IMR-90 (cell line): ENCODE measurements at regions not wholly inside any gene's neighbourhood (a gene's known extent, or its start where the extent isn't known, plus 50 kb on each side); places are given as distances from the start of the nearest gene placed in this dataset.

ENCODE experiments used
- ATAC-seq: fragments of 200-7000 bp; cut with Tn5 transposase; 2 replicates; pipeline ENCODE4 v1.9.1; 2020; ENCODE audit warnings: low read depth, mild to moderate bottlenecking, moderate library complexity
- BruUV-seq: library from RNA; stranded (reverse); fragments of 400-500 nt; replicated peaks from 2 replicates; lab custom pipeline; 2021; lab: Mats Ljungman, UMichigan
- CTCF ChIA-PET: fragments of 300-600 bp; formaldehyde crosslinking; extraction: SDS; loops from one replicate; lab custom pipeline; 2021; ENCODE audit warnings: antibody characterized with exemption; lab: Yijun Ruan, JAX
- POLR2A ChIA-PET: fragments of 300-600 bp; sonication (Branson Sonifier 250); formaldehyde crosslinking; loops from one replicate; lab custom pipeline; 2022; ENCODE audit warnings: antibody characterized with exemption; ENCODE audit not compliant: unreplicated experiment; lab: Charles Lee
- DNase-seq: peaks from one replicate; pipeline ENCODE4 v3.0.0; 2013
- H2AFZ ChIP-seq: replicated peaks from 2 replicates; pipeline ENCODE3; 2013; ENCODE audit warnings: low read length, mild to moderate bottlenecking; ENCODE audit not compliant: poor library complexity
- H2AK5ac ChIP-seq: 2 replicates; pipeline ENCODE4 v1.6.1; 2013; ENCODE audit warnings: low read depth, low read length, inconsistent platforms
- H2AK9ac ChIP-seq: replicated peaks from 2 replicates; pipeline ENCODE3; 2013; ENCODE audit warnings: mild to moderate bottlenecking, low read depth, low read length, moderate library complexity; ENCODE audit not compliant: poor library complexity
- H2BK120ac ChIP-seq: 2 replicates; pipeline ENCODE4 v1.6.1; 2013; ENCODE audit warnings: low read depth, low read length, inconsistent platforms
- H2BK15ac ChIP-seq: 3 replicates; pipeline ENCODE4 v1.6.1; 2013; ENCODE audit warnings: low read depth, low read length, inconsistent platforms
- H2BK20ac ChIP-seq: 2 replicates; pipeline ENCODE4 v1.6.1; 2013; ENCODE audit warnings: low read depth, mild to moderate bottlenecking, inconsistent platforms, low read length, moderate library complexity
- H2BK5ac ChIP-seq: 2 replicates; pipeline ENCODE4 v1.6.1; 2013; ENCODE audit warnings: mild to moderate bottlenecking, low read depth, low read length, inconsistent platforms; ENCODE audit not compliant: poor library complexity, severe bottlenecking
- H3K14ac ChIP-seq: replicated peaks from 2 replicates; pipeline ENCODE4 v1.6.1; 2013; ENCODE audit warnings: low read depth, low read length, inconsistent platforms
- H3K18ac ChIP-seq: 2 replicates; pipeline ENCODE4 v1.6.1; 2013; ENCODE audit warnings: low read depth, low read length, control low read depth
- H3K23ac ChIP-seq: 2 replicates; pipeline ENCODE4 v1.6.1; 2013; ENCODE audit warnings: low read depth, low read length, inconsistent platforms
- H3K27ac ChIP-seq: 2 replicates; pipeline ENCODE4 v1.5.1; 2013; ENCODE audit warnings: mild to moderate bottlenecking, control low read depth, low read length; ENCODE audit not compliant: insufficient read depth
- H3K27me3 ChIP-seq: 2 replicates; pipeline ENCODE4 v1.6.1; 2013; ENCODE audit warnings: low read length; ENCODE audit not compliant: control insufficient read depth, insufficient read depth
- H3K36me3 ChIP-seq: 2 replicates; pipeline ENCODE4 v1.6.1; 2013; ENCODE audit warnings: low read length, mixed read lengths; ENCODE audit not compliant: control insufficient read depth, insufficient read depth
- H3K4ac ChIP-seq: 2 replicates; pipeline ENCODE4 v1.6.1; 2013; ENCODE audit warnings: low read depth, low read length, inconsistent platforms
- H3K4me1 ChIP-seq: 2 replicates; pipeline ENCODE4 v1.6.1; 2013; ENCODE audit warnings: low read length, mixed read lengths; ENCODE audit not compliant: control insufficient read depth, insufficient read depth
- H3K4me2 ChIP-seq: 2 replicates; pipeline ENCODE4 v1.6.1; 2013; ENCODE audit warnings: low read depth, mild to moderate bottlenecking, control low read depth, low read length, moderate library complexity
- H3K4me3 ChIP-seq: 2 replicates; pipeline ENCODE4 v1.5.1; 2013; ENCODE audit warnings: low read depth, mild to moderate bottlenecking, control low read depth, low read length, moderate library complexity; ENCODE audit not compliant: insufficient read depth
- H3K56ac ChIP-seq: 2 replicates; pipeline ENCODE4 v1.6.1; 2013; ENCODE audit warnings: low read length, inconsistent platforms; ENCODE audit not compliant: insufficient read depth; ENCODE audit errors: extremely low read depth
- H3K79me1 ChIP-seq, 2 experiments: 2 replicates each; pipeline ENCODE4 v1.6.1; 2013; ENCODE audit warnings: low read length in 2 of 2, inconsistent platforms in 1 of 2, low read depth in 1 of 2
- H3K9ac ChIP-seq: 2 replicates; pipeline ENCODE4 v1.6.1; 2013; ENCODE audit warnings: low read depth, low read length, control low read depth
- H3K9me1 ChIP-seq: 2 replicates; pipeline ENCODE4 v1.6.1; 2013; ENCODE audit warnings: low read length, inconsistent platforms; ENCODE audit not compliant: insufficient read depth
- H3K9me3 ChIP-seq: 2 replicates; pipeline ENCODE4 v1.6.1; 2013; ENCODE audit warnings: low read length; ENCODE audit not compliant: control insufficient read depth, insufficient read depth
- H4K20me1 ChIP-seq: 2 replicates; pipeline ENCODE4 v1.6.1; 2013; ENCODE audit warnings: low read length, inconsistent platforms; ENCODE audit not compliant: insufficient read depth
- H4K5ac ChIP-seq: 2 replicates; pipeline ENCODE4 v1.6.1; 2013; ENCODE audit warnings: mild to moderate bottlenecking, low read depth, low read length, control low read depth
- H4K8ac ChIP-seq, 2 experiments: 2 replicates each; pipeline ENCODE4 v1.6.1; 2013; ENCODE audit warnings: low read depth in 2 of 2, low read length in 2 of 2, control low read depth in 1 of 2, inconsistent platforms in 1 of 2
- H4K91ac ChIP-seq: 2 replicates; pipeline ENCODE4 v1.6.1; 2013; ENCODE audit warnings: low read depth, low read length, inconsistent platforms; ENCODE audit not compliant: insufficient read depth
- BHLHE40 ChIP-seq: fragments of 150-350 bp; IDR thresholded peaks from 2 replicates; pipeline ENCODE4 v1.6.1; 2016; ENCODE audit warnings: mild to moderate bottlenecking, low read depth, low read length
- CEBPB ChIP-seq: IDR thresholded peaks from 2 replicates; pipeline ENCODE4 v1.6.1; 2012; ENCODE audit warnings: low read depth, low read length, improper control_type of control experiment
- CHD1 ChIP-seq: IDR thresholded peaks from 2 replicates; pipeline ENCODE4 v1.6.1; 2012; ENCODE audit warnings: low read depth, low read length, improper control_type of control experiment
- CTCF ChIP-seq: conservative IDR thresholded peaks from 2 replicates; pipeline ENCODE4 v1.5.1; 2012; ENCODE audit warnings: mild to moderate bottlenecking, low read depth, low read length, improper control_type of control experiment
- ELK1 ChIP-seq: fragments of 150-350 bp; IDR thresholded peaks from 2 replicates; pipeline ENCODE4 v1.6.1; 2016; ENCODE audit warnings: low read depth, mild to moderate bottlenecking, low read length, moderate library complexity, borderline replicate concordance
- FOS ChIP-seq: fragments of 150-350 bp; IDR thresholded peaks from 2 replicates; pipeline ENCODE4 v1.6.1; 2016; ENCODE audit warnings: low read depth, low read length
- MAFK ChIP-seq: IDR thresholded peaks from 2 replicates; pipeline ENCODE4 v1.6.1; 2012; ENCODE audit warnings: low read depth, low read length, improper control_type of control experiment
- MAZ ChIP-seq: IDR thresholded peaks from 2 replicates; pipeline ENCODE4 v1.6.1; 2012; ENCODE audit warnings: low read depth, mild to moderate bottlenecking, low read length, improper control_type of control experiment, moderate library complexity, borderline replicate concordance
- MXI1 ChIP-seq: IDR thresholded peaks from 2 replicates; pipeline ENCODE4 v1.6.1; 2012; ENCODE audit warnings: low read depth, mild to moderate bottlenecking, low read length, moderate library complexity, borderline replicate concordance
- NFE2L2 ChIP-seq: fragments of 150-350 bp; IDR thresholded peaks from 2 replicates; pipeline ENCODE4 v1.6.1; 2016; ENCODE audit warnings: low read depth, mild to moderate bottlenecking, low read length
- POLR2A ChIP-seq: IDR thresholded peaks from 2 replicates; pipeline ENCODE4 v1.6.1; 2012; ENCODE audit warnings: mild to moderate bottlenecking, low read depth, low read length
- RAD21 ChIP-seq: IDR thresholded peaks from 2 replicates; pipeline ENCODE4 v1.6.1; 2012; ENCODE audit warnings: low read length, improper control_type of control experiment
- RCOR1 ChIP-seq: IDR thresholded peaks from 2 replicates; pipeline ENCODE4 v1.6.1; 2012; ENCODE audit warnings: mild to moderate bottlenecking, low read length, improper control_type of control experiment; ENCODE audit not compliant: insufficient replicate concordance
- RFX5 ChIP-seq: IDR thresholded peaks from 2 replicates; pipeline ENCODE4 v1.8.0; 2012; ENCODE audit warnings: low read depth, mild to moderate bottlenecking, low read length, moderate library complexity
- SMC3 ChIP-seq: fragments of 150-350 bp; IDR thresholded peaks from 2 replicates; pipeline ENCODE4 v1.6.1; 2016; ENCODE audit warnings: low read depth, mild to moderate bottlenecking, antibody characterized with exemption, low read length, moderate library complexity
- USF2 ChIP-seq: fragments of 150-350 bp; IDR thresholded peaks from 2 replicates; pipeline ENCODE4 v1.6.1; 2017; ENCODE audit warnings: mild to moderate bottlenecking, antibody characterized with exemption, low read length, low read depth
- WGBS, 2 experiments: methylation state at CpG; one replicate each; pipeline versions ENCODE4 v1.1.5 to v1.1.7; 2013; ENCODE audit warnings: missing lambda C conversion rate in 2 of 2; ENCODE audit not compliant: insufficient read length in 1 of 2; ENCODE audit errors: extremely low coverage in 2 of 2; 5-methylcytosine and 5-hydroxymethylcytosine counted together
- dilution Hi-C: fragments of 300-500 bp; cut with HindIII; formaldehyde crosslinking; loops from one replicate; pipeline ENCODE4 v1.14.3; 2018; ENCODE audit warnings: low sequenced_read_pairs; ENCODE audit not compliant: unreplicated experiment
- in situ Hi-C: fragments of 300-500 bp; cut with MboI; formaldehyde crosslinking; loops from 3 replicates; pipeline ENCODE4 v1.14.3; 2019; ENCODE audit warnings: low sequenced_read_pairs, inconsistent platforms, mixed read lengths
- intact Hi-C: fragments of 100-400 bp; cut with micrococcal nuclease; formaldehyde crosslinking; loops from 2 replicates; pipeline ENCODE4 v1.10.0; 2022

- TF ChIP-seq POLR2A = no peak
- TF ChIP-seq NFE2L2 = no peak
- TF ChIP-seq CTCF = no peak
- TF ChIP-seq RFX5 = no peak
- no peak for TF ChIP-seq USF2
- no peak for TF ChIP-seq CEBPB
- no peak for TF ChIP-seq MXI1
- TF ChIP-seq RAD21 = no peak
- no peak for TF ChIP-seq FOS
- TF ChIP-seq BHLHE40 = no peak
- no peak for TF ChIP-seq SMC3
- no peak for TF ChIP-seq MAZ
- no peak for TF ChIP-seq ELK1
- TF ChIP-seq CHD1 = no peak
- no peak for TF ChIP-seq RCOR1
- no peak for TF ChIP-seq MAFK
- in situ Hi-C loops = no loop called here
- Histone ChIP-seq H4K20me1 (no peaks in the 10 kb centered on the region), H3K9ac (no peak overlapping the region), H3K14ac (no peak overlapping the region), H3K9me1 (no peaks in the 10 kb centered on the region), H3K23ac (no peak overlapping the region), H3K4me1 (no peaks in the 10 kb centered on the region), H3K4me2 (no peak overlapping the region), H2BK20ac (no peak overlapping the region), H3K27ac (no peak overlapping the region), H3K36me3 (no peaks in the 10 kb centered on the region), H4K5ac (no peak overlapping the region), H4K8ac (no peak overlapping the region), H3K4ac (no peak overlapping the region), H3K79me1 (no peaks in the 10 kb centered on the region), H3K18ac (no peak overlapping the region), H3K4me3 (no peak overlapping the region), H3K9me3 (no peaks in the 10 kb centered on the region), H2BK120ac (no peak overlapping the region), H2BK5ac (no peak overlapping the region), H3K56ac (no peak overlapping the region), H3K27me3 (no peaks in the 10 kb centered on the region), H2AFZ (no peak overlapping the region), H2AK9ac (no peak overlapping the region), H2BK15ac (no peak overlapping the region), H4K91ac (no peak overlapping the region), H2AK5ac (no peak overlapping the region)
- no TSS peak for BruUV-seq
- POLR2A ChIA-PET = no interaction called here
- intact Hi-C loops = no loop called here
- CTCF ChIA-PET = no interaction called here
- DNase-seq (peak; percentile 8), ATAC-seq (no peak)
- dilution Hi-C loops = no loop called here
- no CpG with 5 or more reads among the region's 2 CpGs for WGBS, 2 experiments
Observed at GRCh38 chr4:60344908-60345307, 855.2 kb upstream of the ADGRL3 start.
